Epithelial cell of esophagus (primary cell): ENCODE measurements at regions not wholly inside any gene's neighbourhood (a gene's known extent, or its start where the extent isn't known, plus 50 kb on each side); places are given as distances from the start of the nearest gene placed in this dataset.

Experiments used
- DNase-seq: peaks from one replicate; pipeline ENCODE4 v3.0.0; 2010; ENCODE audit warnings: low read depth
- H3K4me3 ChIP-seq: 2 replicates; pipeline ENCODE4 v1.5.1; 2011; ENCODE audit warnings: mild to moderate bottlenecking, low read length, control low read depth
- CTCF ChIP-seq: IDR thresholded peaks from 2 replicates; pipeline ENCODE4 v1.5.1; 2011; ENCODE audit warnings: low read depth, mild to moderate bottlenecking, low read length, control low read depth, inconsistent platforms; ENCODE audit not compliant: insufficient read depth; ENCODE audit errors: missing control alignments

- TF ChIP-seq CTCF: no peak
- no peak for DNase-seq
- no peak overlapping the region for H3K4me3 ChIP-seq
These were observed 63.4 kb upstream of the ZNF469 start for GRCh38 chr16:88319116-88319965.

GRCh38 chr16:88320947-88321634 is 61.7 kb upstream of the ZNF469 start:
- TF ChIP-seq CTCF: no peak
- H3K4me3 ChIP-seq: no peak overlapping the region
- no peak for DNase-seq

- DNase-seq: no peak
- H3K4me3 ChIP-seq: no peak overlapping the region
- no peak for TF ChIP-seq CTCF
These were observed 60.9 kb upstream of the ZNF469 start for GRCh38 chr16:88321635-88322499.

- no peak overlapping the region for H3K4me3 ChIP-seq
- no peak for DNase-seq
- TF ChIP-seq CTCF: no peak
These were observed 60.2 kb upstream of the ZNF469 start for GRCh38 chr16:88322500-88322970.

- H3K4me3 ChIP-seq: no peak overlapping the region
- DNase-seq: no peak
- no peak for TF ChIP-seq CTCF
These were observed 59.7 kb upstream of the ZNF469 start for GRCh38 chr16:88323041-88323440.

GRCh38 chr16:88323546-88324330 is 59.0 kb upstream of the ZNF469 start:
- H3K4me3 ChIP-seq: no peak overlapping the region
- TF ChIP-seq CTCF: no peak
- DNase-seq: no peak
